Keratinocyte (primary cell): ENCODE measurements at regions not wholly inside any gene's neighbourhood (a gene's known extent, or its start where the extent isn't known, plus 50 kb on each side); places are given as distances from the start of the nearest gene placed in this dataset.

Experiments
- DNase-seq: peaks from one replicate; pipeline ENCODE4 v3.0.0-alpha.2; 2011; ENCODE audit warnings: low read depth, missing footprints, low spot score
- FAIRE-seq: peaks from 2 replicates; lab custom pipeline; 2011; peaks lifted over from hg19 to GRCh38; lab: Jason Lieb, UNC
- H2AFZ ChIP-seq: 2 replicates; pipeline ENCODE4 v1.6.0; 2012; ENCODE audit warnings: low read length, control low read depth, inconsistent platforms; ENCODE audit not compliant: control insufficient read depth
- H3K27ac ChIP-seq: 2 replicates; pipeline ENCODE4 v1.5.1; 2011; ENCODE audit warnings: low read length; ENCODE audit not compliant: control insufficient read depth, insufficient read depth
- H3K27me3 ChIP-seq: 3 replicates; pipeline ENCODE4 v1.6.0; 2011; ENCODE audit warnings: low read length; ENCODE audit not compliant: control insufficient read depth, insufficient read depth; ENCODE audit errors: extremely low read depth
- H3K36me3 ChIP-seq, 2 experiments: 2 replicates in 1 of 2; 3 replicates in 1 of 2; pipeline ENCODE4 v1.5.1; 2011; ENCODE audit warnings: low read length in 2 of 2, mild to moderate bottlenecking in 1 of 2; ENCODE audit not compliant: control insufficient read depth in 2 of 2, insufficient read depth in 2 of 2; ENCODE audit errors: extremely low read depth in 1 of 2
- H3K4me1 ChIP-seq: 3 replicates; pipeline ENCODE4 v1.5.1; 2011; ENCODE audit warnings: low read length; ENCODE audit not compliant: control insufficient read depth, insufficient read depth; ENCODE audit errors: extremely low read depth
- H3K4me2 ChIP-seq: 3 replicates; pipeline ENCODE4 v1.6.0; 2011; ENCODE audit warnings: low read depth, low read length; ENCODE audit not compliant: control insufficient read depth, insufficient read depth; ENCODE audit errors: extremely low read depth
- H3K4me3 ChIP-seq, 3 experiments: fragments of 200-600 bp in 1 of 3; sonication (generic) in 1 of 3; 2 replicates in 2 of 3; 3 replicates in 1 of 3; pipeline ENCODE4 v1.5.1; 2011 to 2016; ENCODE audit warnings: low read length in 3 of 3, mild to moderate bottlenecking in 3 of 3, control low read depth in 2 of 3, inconsistent platforms in 1 of 3, low read depth in 1 of 3, mixed read lengths in 1 of 3, mixed run types in 1 of 3, moderate library complexity in 1 of 3; ENCODE audit not compliant: control insufficient read depth in 2 of 3, insufficient read depth in 2 of 3; ENCODE audit errors: extremely low read depth in 1 of 3
- H3K79me2 ChIP-seq: 2 replicates; pipeline ENCODE4 v1.6.0; 2012; ENCODE audit warnings: low read length; ENCODE audit not compliant: control insufficient read depth, insufficient read depth
- H3K9ac ChIP-seq: 3 replicates; pipeline ENCODE4 v1.6.0; 2011; ENCODE audit warnings: low read length; ENCODE audit not compliant: control insufficient read depth, insufficient read depth; ENCODE audit errors: extremely low read depth
- H3K9me1 ChIP-seq: 3 replicates; pipeline ENCODE4 v1.6.0; 2011; ENCODE audit warnings: low read length; ENCODE audit not compliant: control insufficient read depth, insufficient read depth; ENCODE audit errors: extremely low read depth
- H3K9me3 ChIP-seq: 2 replicates; pipeline ENCODE4 v1.5.1; 2012; ENCODE audit warnings: low read depth, low read length; ENCODE audit not compliant: control insufficient read depth
- H4K20me1 ChIP-seq: 3 replicates; pipeline ENCODE4 v1.6.0; 2011; ENCODE audit warnings: low read length; ENCODE audit not compliant: control insufficient read depth, insufficient read depth; ENCODE audit errors: extremely low read depth
- EZH2 ChIP-seq: IDR thresholded peaks from one replicate; pipeline ENCODE4 v1.6.1; 2012; ENCODE audit warnings: inconsistent platforms, mild to moderate bottlenecking, low read length, moderate library complexity
- dilution Hi-C: fragments of 300-500 bp; cut with MboI; formaldehyde crosslinking; loops from one replicate; pipeline ENCODE4 v1.7.0; 2020; ENCODE audit warnings: low sequenced_read_pairs; ENCODE audit not compliant: extremely low pct_ligation_motif_present
- TF ChIP-seq, protein P1 (sequence below), 3 experiments: IDR thresholded peaks in 1 of 3; conservative IDR thresholded peaks in 1 of 3; optimal IDR thresholded peaks in 1 of 3; 2 replicates in 2 of 3; 3 replicates in 1 of 3; pipeline versions ENCODE3 to v1.5.1; 2011; ENCODE audit warnings: low read length in 3 of 3, mild to moderate bottlenecking in 3 of 3, moderate library complexity in 2 of 3, control low read depth in 1 of 3, inconsistent platforms in 1 of 3; ENCODE audit not compliant: insufficient read depth in 2 of 3; ENCODE audit errors: extremely low read depth in 1 of 3

DNA sequence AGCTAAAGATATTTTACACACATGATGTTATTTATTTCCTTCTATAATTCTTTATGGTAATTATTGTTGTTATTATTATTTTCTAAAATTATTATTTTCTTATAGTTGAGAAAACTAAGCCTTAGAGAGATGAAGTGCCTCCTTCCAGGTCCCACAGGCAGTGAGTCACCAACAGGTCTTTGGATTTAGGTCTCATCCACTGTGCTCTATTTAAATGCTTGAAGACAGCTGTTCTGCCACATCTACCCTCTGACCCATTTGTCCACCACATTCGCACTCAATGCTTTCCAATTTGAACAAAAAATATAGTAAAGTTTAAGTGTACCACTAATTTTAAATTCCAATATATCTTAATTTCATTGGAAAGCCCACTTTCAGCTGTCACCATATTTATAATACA, 566.4 kb downstream of the PPARGC1A start:
- H3K9me3 ChIP-seq = no peaks in the 10 kb centered on the region
- H3K36me3 ChIP-seq = no peaks in the 10 kb centered on the region
- no peak overlapping the region for H2AFZ ChIP-seq
- no peaks in the 10 kb centered on the region for H4K20me1 ChIP-seq
- no peaks in the 10 kb centered on the region for H3K27me3 ChIP-seq
- no peak overlapping the region for H3K9ac ChIP-seq
- H3K27ac ChIP-seq = no peak overlapping the region
- dilution Hi-C loops = no loop called here
- no peak for FAIRE-seq
- DNase-seq = no peak
- TF ChIP-seq EZH2 = no peak
- TF ChIP-seq, protein P1, sequence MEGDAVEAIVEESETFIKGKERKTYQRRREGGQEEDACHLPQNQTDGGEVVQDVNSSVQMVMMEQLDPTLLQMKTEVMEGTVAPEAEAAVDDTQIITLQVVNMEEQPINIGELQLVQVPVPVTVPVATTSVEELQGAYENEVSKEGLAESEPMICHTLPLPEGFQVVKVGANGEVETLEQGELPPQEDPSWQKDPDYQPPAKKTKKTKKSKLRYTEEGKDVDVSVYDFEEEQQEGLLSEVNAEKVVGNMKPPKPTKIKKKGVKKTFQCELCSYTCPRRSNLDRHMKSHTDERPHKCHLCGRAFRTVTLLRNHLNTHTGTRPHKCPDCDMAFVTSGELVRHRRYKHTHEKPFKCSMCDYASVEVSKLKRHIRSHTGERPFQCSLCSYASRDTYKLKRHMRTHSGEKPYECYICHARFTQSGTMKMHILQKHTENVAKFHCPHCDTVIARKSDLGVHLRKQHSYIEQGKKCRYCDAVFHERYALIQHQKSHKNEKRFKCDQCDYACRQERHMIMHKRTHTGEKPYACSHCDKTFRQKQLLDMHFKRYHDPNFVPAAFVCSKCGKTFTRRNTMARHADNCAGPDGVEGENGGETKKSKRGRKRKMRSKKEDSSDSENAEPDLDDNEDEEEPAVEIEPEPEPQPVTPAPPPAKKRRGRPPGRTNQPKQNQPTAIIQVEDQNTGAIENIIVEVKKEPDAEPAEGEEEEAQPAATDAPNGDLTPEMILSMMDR (optimal IDR thresholded peaks at IDR 0.05 in 1 of 3, IDR thresholded peaks at IDR 0.05 in 1 of 3, conservative IDR thresholded peaks at IDR 0.05 in 1 of 3; ENCODE audit: extremely low read depth in 1 of 3, insufficient read depth in 2 of 3, low read length in 3 of 3) = no peak
- H3K4me1 ChIP-seq = peaks cover 16% of the 10 kb centered on the region
- no peak overlapping the region for H3K4me2 ChIP-seq
- no peaks in the 10 kb centered on the region for H3K9me1 ChIP-seq
- H3K4me3 ChIP-seq = no peak overlapping the region
- H3K79me2 ChIP-seq = no peaks in the 10 kb centered on the region

DNA sequence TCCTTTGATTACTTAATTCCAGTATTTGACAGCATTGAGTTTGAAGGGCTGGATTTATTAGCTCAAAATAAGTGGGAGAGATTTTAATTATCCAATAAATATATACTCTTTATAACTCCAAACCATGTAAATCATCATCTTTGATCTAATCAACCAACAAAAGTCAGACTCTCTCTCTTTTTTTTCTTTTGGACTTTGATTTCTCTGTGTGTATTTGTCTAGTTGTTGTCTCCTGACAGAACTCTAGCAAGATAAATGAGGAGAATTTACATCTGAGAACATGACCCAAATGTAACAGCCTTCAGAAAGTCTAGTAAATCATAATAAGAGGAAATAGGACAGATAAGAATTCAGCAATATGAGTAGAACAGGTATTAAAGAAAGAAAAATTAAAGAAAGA, 567.1 kb downstream of the PPARGC1A start:
- no peak overlapping the region for H3K27ac ChIP-seq
- dilution Hi-C loops = no loop called here
- H3K9me1 ChIP-seq = no peaks in the 10 kb centered on the region
- no peak overlapping the region for H3K9ac ChIP-seq
- no peaks in the 10 kb centered on the region for H3K79me2 ChIP-seq
- H4K20me1 ChIP-seq = no peaks in the 10 kb centered on the region
- H3K9me3 ChIP-seq = no peaks in the 10 kb centered on the region
- H3K4me1 ChIP-seq = peaks cover 16% of the 10 kb centered on the region
- no peaks in the 10 kb centered on the region for H3K27me3 ChIP-seq
- no peak for FAIRE-seq
- TF ChIP-seq EZH2 = no peak
- TF ChIP-seq, protein P1 (optimal IDR thresholded peaks at IDR 0.05 in 1 of 3, IDR thresholded peaks at IDR 0.05 in 1 of 3, conservative IDR thresholded peaks at IDR 0.05 in 1 of 3; ENCODE audit: extremely low read depth in 1 of 3, insufficient read depth in 2 of 3, low read length in 3 of 3) = no peak
- no peak overlapping the region for H3K4me2 ChIP-seq
- DNase-seq = no peak
- H2AFZ ChIP-seq = no peak overlapping the region
- no peak overlapping the region for H3K4me3 ChIP-seq
- H3K36me3 ChIP-seq = no peaks in the 10 kb centered on the region
